GM23338 (cell line): ENCODE measurements at regions not wholly inside any gene's neighbourhood (a gene's known extent, or its start where the extent isn't known, plus 50 kb on each side); places are given as distances from the start of the nearest gene placed in this dataset.
"Not testable (repeated sequence)": the region's sequence is repeated elsewhere in the genome, so short reads cannot be mapped to it uniquely, and the experiment has no call there.

Experiments
- ATAC-seq: fragments of 200-7000 bp; cut with Tn5 transposase; 3 replicates; pipeline ENCODE4 v1.9.1; 2020
- DNase-seq: peaks from one replicate; pipeline ENCODE4 v3.0.0-alpha.2; 2015; ENCODE audit warnings: low spot score
- H2AFZ ChIP-seq: fragments of 200-600 bp; sonication (generic); 2 replicates; pipeline ENCODE4 v1.8.0; 2016; ENCODE audit warnings: antibody characterized with exemption, mild to moderate bottlenecking, moderate library complexity
- H3F3A ChIP-seq: fragments of 200-600 bp; sonication (generic); replicated peaks from 2 replicates; pipeline ENCODE4 v1.8.0; 2017; ENCODE audit warnings: antibody characterized with exemption, mixed run types, low read depth
- H3K27ac ChIP-seq: fragments of 200-600 bp; sonication (generic); 2 replicates; pipeline ENCODE4 v1.6.1; 2016; ENCODE audit warnings: low read depth
- H3K27me3 ChIP-seq: fragments of 200-600 bp; sonication (generic); 2 replicates; pipeline ENCODE4 v1.8.0; 2016; ENCODE audit warnings: mild to moderate bottlenecking, mixed run types, moderate library complexity; ENCODE audit not compliant: insufficient read depth
- H3K36me3 ChIP-seq: fragments of 200-600 bp; sonication (generic); 2 replicates; pipeline ENCODE4 v1.8.0; 2016; ENCODE audit warnings: mild to moderate bottlenecking; ENCODE audit not compliant: insufficient read depth
- H3K4me1 ChIP-seq: fragments of 200-600 bp; sonication (generic); 2 replicates; pipeline ENCODE4 v1.8.0; 2016; ENCODE audit warnings: mild to moderate bottlenecking, moderate library complexity; ENCODE audit not compliant: insufficient read depth
- H3K4me2 ChIP-seq: fragments of 200-600 bp; sonication (generic); 2 replicates; pipeline ENCODE4 v1.7.1; 2017; ENCODE audit warnings: mixed run types
- H3K4me3 ChIP-seq: fragments of 200-600 bp; sonication (generic); 2 replicates; pipeline ENCODE4 v1.6.1; 2016; ENCODE audit warnings: mixed run types
- H3K79me2 ChIP-seq: fragments of 200-600 bp; sonication (generic); replicated peaks from 2 replicates; pipeline ENCODE4 v1.8.0; 2017; ENCODE audit warnings: mild to moderate bottlenecking; ENCODE audit not compliant: insufficient read depth
- H3K9me2 ChIP-seq: fragments of 200-600 bp; sonication (generic); 2 replicates; pipeline ENCODE4 v1.8.0; 2017; ENCODE audit not compliant: insufficient read depth
- H4K20me1 ChIP-seq: fragments of 200-600 bp; sonication (generic); replicated peaks from 2 replicates; pipeline ENCODE4 v1.8.0; 2017; ENCODE audit warnings: mild to moderate bottlenecking; ENCODE audit not compliant: insufficient read depth
- H3K27ac Mint-ChIP-seq: 2 replicates; pipeline ENCODE4 v1.8.0; 2020; ENCODE audit warnings: inconsistent platforms, mild to moderate bottlenecking, moderate library complexity, mixed read lengths
- H3K27me3 Mint-ChIP-seq: 3 replicates; pipeline ENCODE4 v1.8.0; 2022; ENCODE audit warnings: low read depth, mild to moderate bottlenecking, moderate library complexity, mixed read lengths, inconsistent platforms; ENCODE audit not compliant: insufficient read depth, poor library complexity
- H3K36me3 Mint-ChIP-seq: 3 replicates; pipeline ENCODE4 v1.8.0; 2021; ENCODE audit warnings: low read depth, mild to moderate bottlenecking, inconsistent platforms, moderate library complexity, mixed read lengths
- H3K4me1 Mint-ChIP-seq: 3 replicates; pipeline ENCODE4 v1.8.0; 2020; ENCODE audit warnings: mild to moderate bottlenecking, inconsistent platforms, mixed read lengths
- H3K4me3 Mint-ChIP-seq: 3 replicates; pipeline ENCODE4 v1.8.0; 2021; ENCODE audit warnings: moderate library complexity, mild to moderate bottlenecking, inconsistent platforms, mixed read lengths
- H3K9me3 Mint-ChIP-seq: 3 replicates; pipeline ENCODE4 v1.8.0; 2020; ENCODE audit warnings: moderate library complexity, mild to moderate bottlenecking, inconsistent platforms, mixed read lengths
- EZH2 ChIP-seq: fragments of 200-600 bp; sonication (generic); IDR thresholded peaks from one replicate; pipeline ENCODE4 v1.8.0; 2017; ENCODE audit warnings: antibody characterized with exemption, mild to moderate bottlenecking, low read depth; ENCODE audit not compliant: unreplicated experiment
- NANOG ChIP-seq: IDR thresholded peaks from 2 replicates; pipeline ENCODE4 v1.6.1; 2016; ENCODE audit warnings: antibody characterized with exemption, borderline replicate concordance
- POLR2AphosphoS5 ChIP-seq: IDR thresholded peaks from 2 replicates; pipeline ENCODE4 v1.6.1; 2016; ENCODE audit warnings: antibody characterized with exemption, low read depth
- ZNF331 ChIP-seq: fragments of 250-450 bp; sonication (Bioruptor Pico); IDR thresholded peaks from 2 replicates; pipeline ENCODE4 v1.5.0; 2020; ENCODE audit warnings: low read depth, mild to moderate bottlenecking, moderate library complexity
- TF ChIP-seq, protein P1 (sequence below): fragments of 250-450 bp; sonication (Bioruptor Pico); IDR thresholded peaks from 2 replicates; pipeline ENCODE4 v1.5.0; 2020; ENCODE audit warnings: mild to moderate bottlenecking, moderate library complexity
- TF ChIP-seq, protein P2 (sequence below), 2 experiments: fragments of 200-600 bp in 1 of 2; sonication (generic) in 1 of 2; conservative IDR thresholded peaks; 2 replicates each; pipeline versions ENCODE4 v1.5.1 to v1.6.1; 2016 to 2017; ENCODE audit warnings: antibody characterized with exemption in 2 of 2, low read depth in 2 of 2, mild to moderate bottlenecking in 2 of 2, moderate library complexity in 1 of 2

GRCh38 chr4:19205853-19206252, 1045.9 kb upstream of the SLIT2 start (continued):
- TF ChIP-seq, protein P1, sequence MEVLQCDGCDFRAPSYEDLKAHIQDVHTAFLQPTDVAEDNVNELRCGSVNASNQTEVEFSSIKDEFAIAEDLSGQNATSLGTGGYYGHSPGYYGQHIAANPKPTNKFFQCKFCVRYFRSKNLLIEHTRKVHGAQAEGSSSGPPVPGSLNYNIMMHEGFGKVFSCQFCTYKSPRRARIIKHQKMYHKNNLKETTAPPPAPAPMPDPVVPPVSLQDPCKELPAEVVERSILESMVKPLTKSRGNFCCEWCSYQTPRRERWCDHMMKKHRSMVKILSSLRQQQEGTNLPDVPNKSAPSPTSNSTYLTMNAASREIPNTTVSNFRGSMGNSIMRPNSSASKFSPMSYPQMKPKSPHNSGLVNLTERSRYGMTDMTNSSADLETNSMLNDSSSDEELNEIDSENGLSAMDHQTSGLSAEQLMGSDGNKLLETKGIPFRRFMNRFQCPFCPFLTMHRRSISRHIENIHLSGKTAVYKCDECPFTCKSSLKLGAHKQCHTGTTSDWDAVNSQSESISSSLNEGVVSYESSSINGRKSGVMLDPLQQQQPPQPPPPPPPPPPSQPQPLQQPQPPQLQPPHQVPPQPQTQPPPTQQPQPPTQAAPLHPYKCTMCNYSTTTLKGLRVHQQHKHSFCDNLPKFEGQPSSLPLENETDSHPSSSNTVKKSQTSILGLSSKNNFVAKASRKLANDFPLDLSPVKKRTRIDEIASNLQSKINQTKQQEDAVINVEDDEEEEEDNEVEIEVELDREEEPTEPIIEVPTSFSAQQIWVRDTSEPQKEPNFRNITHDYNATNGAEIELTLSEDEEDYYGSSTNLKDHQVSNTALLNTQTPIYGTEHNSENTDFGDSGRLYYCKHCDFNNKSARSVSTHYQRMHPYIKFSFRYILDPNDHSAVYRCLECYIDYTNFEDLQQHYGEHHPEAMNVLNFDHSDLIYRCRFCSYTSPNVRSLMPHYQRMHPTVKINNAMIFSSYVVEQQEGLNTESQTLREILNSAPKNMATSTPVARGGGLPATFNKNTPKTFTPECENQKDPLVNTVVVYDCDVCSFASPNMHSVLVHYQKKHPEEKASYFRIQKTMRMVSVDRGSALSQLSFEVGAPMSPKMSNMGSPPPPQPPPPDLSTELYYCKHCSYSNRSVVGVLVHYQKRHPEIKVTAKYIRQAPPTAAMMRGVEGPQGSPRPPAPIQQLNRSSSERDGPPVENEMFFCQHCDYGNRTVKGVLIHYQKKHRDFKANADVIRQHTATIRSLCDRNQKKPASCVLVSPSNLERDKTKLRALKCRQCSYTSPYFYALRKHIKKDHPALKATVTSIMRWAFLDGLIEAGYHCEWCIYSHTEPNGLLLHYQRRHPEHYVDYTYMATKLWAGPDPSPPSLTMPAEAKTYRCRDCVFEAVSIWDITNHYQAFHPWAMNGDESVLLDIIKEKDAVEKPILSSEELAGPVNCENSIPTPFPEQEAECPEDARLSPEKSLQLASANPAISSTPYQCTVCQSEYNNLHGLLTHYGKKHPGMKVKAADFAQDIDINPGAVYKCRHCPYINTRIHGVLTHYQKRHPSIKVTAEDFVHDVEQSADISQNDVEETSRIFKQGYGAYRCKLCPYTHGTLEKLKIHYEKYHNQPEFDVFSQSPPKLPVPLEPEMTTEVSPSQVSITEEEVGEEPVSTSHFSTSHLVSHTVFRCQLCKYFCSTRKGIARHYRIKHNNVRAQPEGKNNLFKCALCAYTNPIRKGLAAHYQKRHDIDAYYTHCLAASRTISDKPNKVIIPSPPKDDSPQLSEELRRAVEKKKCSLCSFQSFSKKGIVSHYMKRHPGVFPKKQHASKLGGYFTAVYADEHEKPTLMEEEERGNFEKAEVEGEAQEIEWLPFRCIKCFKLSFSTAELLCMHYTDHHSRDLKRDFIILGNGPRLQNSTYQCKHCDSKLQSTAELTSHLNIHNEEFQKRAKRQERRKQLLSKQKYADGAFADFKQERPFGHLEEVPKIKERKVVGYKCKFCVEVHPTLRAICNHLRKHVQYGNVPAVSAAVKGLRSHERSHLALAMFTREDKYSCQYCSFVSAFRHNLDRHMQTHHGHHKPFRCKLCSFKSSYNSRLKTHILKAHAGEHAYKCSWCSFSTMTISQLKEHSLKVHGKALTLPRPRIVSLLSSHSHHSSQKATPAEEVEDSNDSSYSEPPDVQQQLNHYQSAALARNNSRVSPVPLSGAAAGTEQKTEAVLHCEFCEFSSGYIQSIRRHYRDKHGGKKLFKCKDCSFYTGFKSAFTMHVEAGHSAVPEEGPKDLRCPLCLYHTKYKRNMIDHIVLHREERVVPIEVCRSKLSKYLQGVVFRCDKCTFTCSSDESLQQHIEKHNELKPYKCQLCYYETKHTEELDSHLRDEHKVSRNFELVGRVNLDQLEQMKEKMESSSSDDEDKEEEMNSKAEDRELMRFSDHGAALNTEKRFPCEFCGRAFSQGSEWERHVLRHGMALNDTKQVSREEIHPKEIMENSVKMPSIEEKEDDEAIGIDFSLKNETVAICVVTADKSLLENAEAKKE (CRISPR knock-in tag) = no peak
- TF ChIP-seq, protein P2, sequence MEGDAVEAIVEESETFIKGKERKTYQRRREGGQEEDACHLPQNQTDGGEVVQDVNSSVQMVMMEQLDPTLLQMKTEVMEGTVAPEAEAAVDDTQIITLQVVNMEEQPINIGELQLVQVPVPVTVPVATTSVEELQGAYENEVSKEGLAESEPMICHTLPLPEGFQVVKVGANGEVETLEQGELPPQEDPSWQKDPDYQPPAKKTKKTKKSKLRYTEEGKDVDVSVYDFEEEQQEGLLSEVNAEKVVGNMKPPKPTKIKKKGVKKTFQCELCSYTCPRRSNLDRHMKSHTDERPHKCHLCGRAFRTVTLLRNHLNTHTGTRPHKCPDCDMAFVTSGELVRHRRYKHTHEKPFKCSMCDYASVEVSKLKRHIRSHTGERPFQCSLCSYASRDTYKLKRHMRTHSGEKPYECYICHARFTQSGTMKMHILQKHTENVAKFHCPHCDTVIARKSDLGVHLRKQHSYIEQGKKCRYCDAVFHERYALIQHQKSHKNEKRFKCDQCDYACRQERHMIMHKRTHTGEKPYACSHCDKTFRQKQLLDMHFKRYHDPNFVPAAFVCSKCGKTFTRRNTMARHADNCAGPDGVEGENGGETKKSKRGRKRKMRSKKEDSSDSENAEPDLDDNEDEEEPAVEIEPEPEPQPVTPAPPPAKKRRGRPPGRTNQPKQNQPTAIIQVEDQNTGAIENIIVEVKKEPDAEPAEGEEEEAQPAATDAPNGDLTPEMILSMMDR (conservative IDR thresholded peaks at IDR 0.05; ENCODE audit: low read depth in 2 of 2) = no peak
- TF ChIP-seq NANOG = no peak
- TF ChIP-seq POLR2AphosphoS5 = no peak
- TF ChIP-seq EZH2 = no peak
- TF ChIP-seq ZNF331 = no peak

GRCh38 chr4:19197838-19198237, 1053.9 kb upstream of the SLIT2 start:
- not testable (repeated sequence) for H3K36me3 ChIP-seq, H3F3A ChIP-seq, ATAC-seq, H3K27ac Mint-ChIP-seq, H3K27me3 ChIP-seq, H2AFZ ChIP-seq, H3K4me3 Mint-ChIP-seq, H3K4me2 ChIP-seq, DNase-seq, H3K27ac ChIP-seq, H4K20me1 ChIP-seq, H3K4me3 ChIP-seq, H3K79me2 ChIP-seq
- peaks cover 32% of the 10 kb centered on the region for H3K4me1 ChIP-seq
- peaks cover 31% of the 10 kb centered on the region for H3K9me3 Mint-ChIP-seq
- peaks cover 43% of the 10 kb centered on the region for H3K36me3 Mint-ChIP-seq
- H3K4me1 Mint-ChIP-seq = peaks cover 32% of the 10 kb centered on the region
- H3K9me2 ChIP-seq = peaks cover 12% of the 10 kb centered on the region; the same call in 1 of the 2 replicates
- peaks cover 11% of the 10 kb centered on the region for H3K27me3 Mint-ChIP-seq
